ENCODE measurements at regions not wholly inside any gene's neighbourhood (a gene's known extent, or its start where the extent isn't known, plus 50 kb on each side); places are given as distances from the start of the nearest gene placed in this dataset.

- Histone ChIP-seq H4K12ac (ENCODE audit: low read depth, low read length) (no peak overlapping the region), H2BK120ac (ENCODE audit: insufficient read depth, low read length, poor library complexity) (no peak overlapping the region), H3K23ac (ENCODE audit: low read length) (no peak overlapping the region), H3K36me3 (ENCODE audit: control insufficient read depth in 1 of 2, insufficient read depth in 2 of 2, low read length in 2 of 2) (no peaks in the 10 kb centered on the region), H3K27me3 (ENCODE audit: insufficient read depth, low read length) (no peaks in the 10 kb centered on the region), H3K14ac (ENCODE audit: low read length) (no peak overlapping the region), H3K27ac (ENCODE audit: low read depth, low read length) (no peak overlapping the region), H3K9me3 (ENCODE audit: insufficient read depth, low read depth, low read length) (peaks cover 2% of the 10 kb centered on the region), H2BK5ac (ENCODE audit: low read depth, low read length, poor library complexity) (no peak overlapping the region), H3K18ac (ENCODE audit: low read length) (no peak overlapping the region), H4K91ac (ENCODE audit: low read depth, low read length) (no peak overlapping the region), H3K9ac (ENCODE audit: low read length) (no peak overlapping the region), H3K79me2 (ENCODE audit: control insufficient read depth, insufficient read depth, low read length, poor library complexity) (no peaks in the 10 kb centered on the region), H2AK5ac (ENCODE audit: low read length) (no peak overlapping the region), H2AFZ (ENCODE audit: insufficient read depth, low read length, poor library complexity) (no peak overlapping the region), H3K4ac (ENCODE audit: low read depth, low read length) (no peak overlapping the region), H3K4me3 (ENCODE audit: low read depth, low read length) (peak overlapping the region; percentile 40), H4K8ac (ENCODE audit: low read depth, low read length) (no peak overlapping the region), H2BK12ac (ENCODE audit: low read length) (no peak overlapping the region), H3K79me1 (ENCODE audit: low read length) (no peaks in the 10 kb centered on the region), H3K4me1 (ENCODE audit: control insufficient read depth in 1 of 2, insufficient read depth in 2 of 2, low read length in 2 of 2) (no peaks in the 10 kb centered on the region), H3K4me2 (ENCODE audit: low read length) (no peak overlapping the region)
- no peak for DNase-seq
- WGBS (ENCODE audit: extremely low coverage, insufficient coverage, insufficient read length), result no CpG with 5 or more reads among the region's 7 CpGs
These were observed 182.7 kb downstream of the INHBB start for GRCh38 chr2:120528693-120529076.

DNA sequence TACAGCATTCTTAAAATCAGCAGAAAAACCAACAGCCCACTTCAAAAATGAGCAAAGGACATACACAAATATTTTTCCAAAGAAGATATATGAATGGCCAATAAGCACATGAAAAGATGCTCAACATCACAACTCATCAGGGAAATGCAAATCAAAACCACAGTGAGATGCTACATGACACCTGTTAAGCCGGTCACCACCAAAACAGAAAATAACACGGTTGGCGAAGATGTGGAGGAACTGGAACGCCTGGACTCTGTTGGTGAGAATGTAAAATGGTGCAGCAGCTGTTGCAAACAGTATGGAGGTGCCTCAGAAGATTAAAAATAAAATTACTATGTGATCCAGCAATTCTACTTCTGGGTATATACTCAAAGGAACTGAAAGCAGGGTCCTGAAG, 184.8 kb downstream of the INHBB start:
- Histone ChIP-seq H2AFZ (ENCODE audit: insufficient read depth, low read length, poor library complexity) (no peak overlapping the region), H3K4me2 (ENCODE audit: low read length) (no peak overlapping the region), H3K4ac (ENCODE audit: low read depth, low read length) (no peak overlapping the region), H3K4me1 (ENCODE audit: control insufficient read depth in 1 of 2, insufficient read depth in 2 of 2, low read length in 2 of 2) (no peaks in the 10 kb centered on the region), H3K36me3 (ENCODE audit: control insufficient read depth in 1 of 2, insufficient read depth in 2 of 2, low read length in 2 of 2) (no peaks in the 10 kb centered on the region), H2BK5ac (ENCODE audit: low read depth, low read length, poor library complexity) (no peak overlapping the region), H3K79me1 (ENCODE audit: low read length) (no peaks in the 10 kb centered on the region), H3K27ac (ENCODE audit: low read depth, low read length) (no peak overlapping the region), H3K18ac (ENCODE audit: low read length) (no peak overlapping the region), H3K4me3 (ENCODE audit: low read depth, low read length) (no peak overlapping the region), H4K91ac (ENCODE audit: low read depth, low read length) (no peak overlapping the region), H3K9ac (ENCODE audit: low read length) (no peak overlapping the region), H3K79me2 (ENCODE audit: control insufficient read depth, insufficient read depth, low read length, poor library complexity) (no peaks in the 10 kb centered on the region), H3K23ac (ENCODE audit: low read length) (no peak overlapping the region), H3K9me3 (ENCODE audit: insufficient read depth, low read depth, low read length) (peaks cover 2% of the 10 kb centered on the region), H2BK120ac (ENCODE audit: insufficient read depth, low read length, poor library complexity) (no peak overlapping the region), H2AK5ac (ENCODE audit: low read length) (no peak overlapping the region), H3K14ac (ENCODE audit: low read length) (no peak overlapping the region), H4K12ac (ENCODE audit: low read depth, low read length) (no peak overlapping the region), H2BK12ac (ENCODE audit: low read length) (no peak overlapping the region), H4K8ac (ENCODE audit: low read depth, low read length) (no peak overlapping the region), H3K27me3 (ENCODE audit: insufficient read depth, low read length) (no peaks in the 10 kb centered on the region)
- no CpG with 5 or more reads among the region's 4 CpGs for WGBS (ENCODE audit: extremely low coverage, insufficient coverage, insufficient read length)
- DNase-seq, result no peak

GRCh38 chr2:120531365-120531764, 185.4 kb downstream of the INHBB start:
- no peak overlapping the region for H2BK12ac ChIP-seq (ENCODE audit: low read length)

GRCh38 chr2:120531863-120532600, 186.1 kb downstream of the INHBB start:
- no peaks in the 10 kb centered on the region for H3K4me1 ChIP-seq (ENCODE audit: control insufficient read depth in 1 of 2, insufficient read depth in 2 of 2, low read length in 2 of 2)
- DNase-seq, result no peak
- no peaks in the 10 kb centered on the region for H3K27me3 ChIP-seq (ENCODE audit: insufficient read depth, low read length)
- WGBS (ENCODE audit: extremely low coverage, insufficient coverage, insufficient read length), result no CpG with 5 or more reads among the region's 4 CpGs
- peaks cover 4% of the 10 kb centered on the region for H3K9me3 ChIP-seq (ENCODE audit: insufficient read depth, low read depth, low read length)
- H3K79me2 ChIP-seq (ENCODE audit: control insufficient read depth, insufficient read depth, low read length, poor library complexity), result no peaks in the 10 kb centered on the region
- no peaks in the 10 kb centered on the region for H3K79me1 ChIP-seq (ENCODE audit: low read length)
- H4K8ac ChIP-seq (ENCODE audit: low read depth, low read length), result no peak overlapping the region
- H2AFZ ChIP-seq (ENCODE audit: insufficient read depth, low read length, poor library complexity), result no peak overlapping the region
- H3K9ac ChIP-seq (ENCODE audit: low read length), result no peak overlapping the region
- H3K23ac ChIP-seq (ENCODE audit: low read length), result no peak overlapping the region
- H3K14ac ChIP-seq (ENCODE audit: low read length), result no peak overlapping the region
- H4K91ac ChIP-seq (ENCODE audit: low read depth, low read length), result no peak overlapping the region
- H2BK120ac ChIP-seq (ENCODE audit: insufficient read depth, low read length, poor library complexity), result no peak overlapping the region
- no peaks in the 10 kb centered on the region for H3K36me3 ChIP-seq (ENCODE audit: control insufficient read depth in 1 of 2, insufficient read depth in 2 of 2, low read length in 2 of 2)
- no peak overlapping the region for H2BK5ac ChIP-seq (ENCODE audit: low read depth, low read length, poor library complexity)
- H2AK5ac ChIP-seq (ENCODE audit: low read length), result no peak overlapping the region
- H3K4ac ChIP-seq (ENCODE audit: low read depth, low read length), result no peak overlapping the region
- H2BK12ac ChIP-seq (ENCODE audit: low read length), result no peak overlapping the region
- no peak overlapping the region for H3K4me3 ChIP-seq (ENCODE audit: low read depth, low read length)
- no peak overlapping the region for H4K12ac ChIP-seq (ENCODE audit: low read depth, low read length)
- H3K18ac ChIP-seq (ENCODE audit: low read length), result no peak overlapping the region
- no peak overlapping the region for H3K27ac ChIP-seq (ENCODE audit: low read depth, low read length)
- no peak overlapping the region for H3K4me2 ChIP-seq (ENCODE audit: low read length)

More at GRCh38 chr2:120531365-120531764, 185.4 kb downstream of the INHBB start:
- H3K36me3 ChIP-seq (ENCODE audit: control insufficient read depth in 1 of 2, insufficient read depth in 2 of 2, low read length in 2 of 2), result no peaks in the 10 kb centered on the region
- no peak overlapping the region for H2AK5ac ChIP-seq (ENCODE audit: low read length)
- no peak overlapping the region for H3K4me3 ChIP-seq (ENCODE audit: low read depth, low read length)
- no peaks in the 10 kb centered on the region for H3K79me2 ChIP-seq (ENCODE audit: control insufficient read depth, insufficient read depth, low read length, poor library complexity)
- H3K9me3 ChIP-seq (ENCODE audit: insufficient read depth, low read depth, low read length), result peaks cover 4% of the 10 kb centered on the region
- H2BK5ac ChIP-seq (ENCODE audit: low read depth, low read length, poor library complexity), result no peak overlapping the region
- H3K4me1 ChIP-seq (ENCODE audit: control insufficient read depth in 1 of 2, insufficient read depth in 2 of 2, low read length in 2 of 2), result no peaks in the 10 kb centered on the region
- H3K18ac ChIP-seq (ENCODE audit: low read length), result no peak overlapping the region
- H3K9ac ChIP-seq (ENCODE audit: low read length), result no peak overlapping the region
- no peak overlapping the region for H4K8ac ChIP-seq (ENCODE audit: low read depth, low read length)
- no peak overlapping the region for H3K14ac ChIP-seq (ENCODE audit: low read length)
- H3K4me2 ChIP-seq (ENCODE audit: low read length), result no peak overlapping the region
- no peak overlapping the region for H3K4ac ChIP-seq (ENCODE audit: low read depth, low read length)
- H2BK120ac ChIP-seq (ENCODE audit: insufficient read depth, low read length, poor library complexity), result no peak overlapping the region
- H3K23ac ChIP-seq (ENCODE audit: low read length), result no peak overlapping the region
- H4K91ac ChIP-seq (ENCODE audit: low read depth, low read length), result no peak overlapping the region
- no peak overlapping the region for H4K12ac ChIP-seq (ENCODE audit: low read depth, low read length)
- H2AFZ ChIP-seq (ENCODE audit: insufficient read depth, low read length, poor library complexity), result no peak overlapping the region
- no peaks in the 10 kb centered on the region for H3K27me3 ChIP-seq (ENCODE audit: insufficient read depth, low read length)
- DNase-seq, result no peak
- no peak overlapping the region for H3K27ac ChIP-seq (ENCODE audit: low read depth, low read length)
- H3K79me1 ChIP-seq (ENCODE audit: low read length), result no peaks in the 10 kb centered on the region

All from trophoblast cell (in vitro differentiated cells and primary cell).